Cerebellar cortex (tissue), 1 donor: ENCODE measurements at regions not wholly inside any gene's neighbourhood (a gene's known extent, or its start where the extent isn't known, plus 50 kb on each side); places are given as distances from the start of the nearest gene placed in this dataset.
"Not testable (repeated sequence)": the region's sequence is repeated elsewhere in the genome, so short reads cannot be mapped to it uniquely, and the experiment has no call there.

Source experiments
- DNase-seq: peaks from one replicate; pipeline ENCODE4 v3.0.0-alpha.2; 2015; ENCODE audit warnings: low spot score

GRCh38 chr11:22049276-22049675, 143.6 kb upstream of the ANO5 start:
- no peak for DNase-seq

GRCh38 chr11:22065472-22065871, 127.4 kb upstream of the ANO5 start:
- no peak for DNase-seq

- DNase-seq, result no peak
Measured at GRCh38 chr11:22069844-22070243, 123.0 kb upstream of the ANO5 start.

- DNase-seq, result no peak
Measured at GRCh38 chr11:22076271-22076930, 116.5 kb upstream of the ANO5 start.

- DNase-seq, result no peak
Measured at GRCh38 chr11:22078063-22078462, 114.8 kb upstream of the ANO5 start.

GRCh38 chr11:22079133-22079872, 113.6 kb upstream of the ANO5 start:
- peak; percentile 93 for DNase-seq

GRCh38 chr11:22082178-22082577, 110.7 kb upstream of the ANO5 start:
- no peak for DNase-seq

- DNase-seq, result no peak
Measured at GRCh38 chr11:22082788-22083187, 110.1 kb upstream of the ANO5 start.

GRCh38 chr11:22084056-22084455, 108.8 kb upstream of the ANO5 start:
- DNase-seq, result no peak

- DNase-seq, result no peak
Measured at GRCh38 chr11:22084564-22084963, 108.3 kb upstream of the ANO5 start.

GRCh38 chr11:22089609-22090008, 103.3 kb upstream of the ANO5 start:
- no peak for DNase-seq

- no peak for DNase-seq
Measured at GRCh38 chr11:22106566-22106965, 86.3 kb upstream of the ANO5 start.

- no peak for DNase-seq
Measured at GRCh38 chr11:22115470-22116029, 77.3 kb upstream of the ANO5 start.

- DNase-seq, result not testable (repeated sequence)
Measured at GRCh38 chr11:22127981-22128380, 64.9 kb upstream of the ANO5 start.

- DNase-seq, result peak; percentile 31
Measured at GRCh38 chr11:22130462-22131053, 62.3 kb upstream of the ANO5 start.

GRCh38 chr11:22133776-22134175, 59.1 kb upstream of the ANO5 start:
- no peak for DNase-seq

- DNase-seq, result no peak
Measured at GRCh38 chr11:22138264-22138663, 54.6 kb upstream of the ANO5 start.
